ENCODE measurements at regions not wholly inside any gene's neighbourhood (a gene's known extent, or its start where the extent isn't known, plus 50 kb on each side); places are given as distances from the start of the nearest gene placed in this dataset.
"Not testable (repeated sequence)": the region's sequence is repeated elsewhere in the genome, so short reads cannot be mapped to it uniquely, and the experiment has no call there.

DNA sequence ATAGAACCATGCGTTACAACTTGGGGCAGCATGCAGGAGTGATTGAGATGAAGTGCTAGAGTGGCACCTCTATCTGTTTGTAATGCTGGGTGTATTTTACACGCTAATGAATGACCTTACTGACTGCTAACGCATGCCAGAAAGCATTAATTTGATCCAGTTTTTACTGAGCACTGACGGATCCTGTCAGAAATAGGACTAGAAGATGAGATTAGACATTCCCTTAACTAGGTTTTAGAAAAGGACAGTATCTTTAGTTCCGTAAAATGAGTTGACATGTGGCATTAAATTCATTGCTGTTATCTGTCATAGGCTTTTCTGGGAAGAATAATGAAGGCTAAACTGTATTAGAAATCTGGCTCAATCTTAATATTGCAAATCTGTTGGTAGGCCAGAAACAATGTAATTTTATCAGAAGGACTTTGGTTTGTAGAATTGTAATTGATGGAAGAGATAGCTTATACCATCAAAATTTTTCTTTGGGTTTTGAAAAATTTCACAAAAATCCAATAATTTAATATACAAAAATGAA lies 140.4 kb upstream of the WDFY3 start:
- no peak for DNase-seq

DNA sequence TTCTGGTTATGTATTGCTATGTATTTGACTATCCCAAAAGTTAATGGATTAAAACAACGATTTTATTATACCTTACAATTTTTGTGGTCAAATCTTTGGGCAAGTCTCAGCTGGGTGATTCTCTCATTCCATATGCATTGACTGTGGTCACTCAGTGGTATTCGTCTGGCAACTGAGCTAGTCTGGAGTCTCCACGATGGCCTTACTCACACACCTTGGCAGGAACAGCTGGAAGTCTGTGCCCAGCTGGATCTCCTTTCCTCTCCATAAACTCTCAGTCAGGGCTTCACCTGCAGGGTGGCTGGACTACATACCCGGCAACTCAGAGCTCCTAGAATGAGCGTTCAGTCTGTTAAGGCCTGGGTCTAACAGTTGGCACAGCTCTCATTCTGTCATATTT lies 141.1 kb upstream of the WDFY3 start:
- no peak for DNase-seq

DNA sequence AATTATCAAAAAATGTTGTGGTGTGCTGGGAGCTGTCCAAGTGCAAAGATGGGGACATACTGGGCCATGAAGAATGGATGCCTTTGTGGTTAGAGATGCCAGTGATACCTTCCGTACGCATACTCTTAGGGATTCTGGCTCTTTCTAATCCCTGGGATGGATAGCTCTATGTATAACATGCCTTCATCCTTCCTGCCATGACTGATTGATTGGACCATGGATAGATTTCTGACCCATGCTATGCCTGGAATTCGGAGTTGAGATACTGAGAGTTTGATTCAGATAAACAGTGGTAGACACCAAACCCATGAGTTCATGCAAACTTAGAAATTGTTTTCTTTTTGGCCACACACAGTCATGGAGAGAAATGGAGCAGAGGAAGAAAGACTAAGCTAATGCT lies 147.2 kb upstream of the WDFY3 start:
- DNase-seq, result peak; percentile 74

DNA sequence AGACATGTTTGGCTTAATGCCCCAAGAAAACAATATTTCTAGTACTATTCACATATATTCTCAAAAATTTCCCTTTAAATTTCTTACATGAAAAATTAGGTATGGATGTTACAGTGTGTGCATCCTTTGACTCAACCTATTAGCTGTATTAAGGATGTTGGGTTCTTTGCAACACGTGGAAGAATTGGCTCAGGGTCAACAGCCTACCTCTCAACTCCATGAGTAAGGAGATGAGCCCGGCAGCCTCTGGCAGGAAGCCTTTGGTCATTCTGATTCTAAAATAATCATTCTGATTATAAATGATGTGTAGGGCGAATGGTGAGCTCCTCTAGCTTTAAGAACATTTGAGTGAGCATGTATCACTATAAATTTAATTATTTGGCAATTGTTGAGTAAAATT lies 148.0 kb upstream of the WDFY3 start:
- no peak for DNase-seq

DNA sequence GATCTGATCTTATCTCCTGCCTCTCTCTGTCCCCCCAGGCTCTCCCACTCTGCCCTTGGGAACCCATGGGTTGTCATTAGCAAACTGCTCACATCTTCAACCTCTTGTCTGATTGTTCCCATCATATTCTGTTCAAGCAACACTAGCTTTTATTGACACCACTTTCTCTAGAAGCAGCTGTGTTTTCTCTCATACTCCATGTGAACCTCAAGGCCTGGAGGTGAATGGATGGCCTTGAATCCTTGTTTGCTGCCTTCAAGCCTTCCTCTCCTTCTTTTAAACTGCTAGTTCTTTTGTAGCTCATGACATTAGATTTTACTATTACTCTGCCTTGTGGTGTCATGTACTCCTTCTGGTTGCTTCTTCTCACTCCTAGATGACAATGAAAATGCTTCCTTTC lies 149.5 kb upstream of the WDFY3 start:
- no peak for DNase-seq

DNA sequence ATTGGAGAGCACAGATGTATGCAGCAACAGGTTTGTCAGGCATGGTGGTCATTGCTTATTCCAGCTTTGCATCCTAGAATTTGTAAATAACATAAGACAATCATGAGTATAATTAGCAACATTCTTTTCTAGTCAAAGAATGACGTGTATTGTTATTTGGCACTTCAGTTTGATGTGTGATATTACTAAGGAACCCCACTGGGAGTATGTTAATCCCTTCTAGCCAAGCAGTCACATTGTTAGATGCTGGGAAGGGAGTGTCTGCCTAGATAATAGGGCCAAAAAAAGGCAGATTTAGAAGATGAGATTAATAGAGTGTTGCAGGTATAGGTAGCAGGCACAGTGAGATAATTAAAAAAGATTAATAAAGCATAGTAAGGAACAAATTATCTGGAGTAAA lies 159.2 kb upstream of the WDFY3 start:
- no peak for DNase-seq

DNA sequence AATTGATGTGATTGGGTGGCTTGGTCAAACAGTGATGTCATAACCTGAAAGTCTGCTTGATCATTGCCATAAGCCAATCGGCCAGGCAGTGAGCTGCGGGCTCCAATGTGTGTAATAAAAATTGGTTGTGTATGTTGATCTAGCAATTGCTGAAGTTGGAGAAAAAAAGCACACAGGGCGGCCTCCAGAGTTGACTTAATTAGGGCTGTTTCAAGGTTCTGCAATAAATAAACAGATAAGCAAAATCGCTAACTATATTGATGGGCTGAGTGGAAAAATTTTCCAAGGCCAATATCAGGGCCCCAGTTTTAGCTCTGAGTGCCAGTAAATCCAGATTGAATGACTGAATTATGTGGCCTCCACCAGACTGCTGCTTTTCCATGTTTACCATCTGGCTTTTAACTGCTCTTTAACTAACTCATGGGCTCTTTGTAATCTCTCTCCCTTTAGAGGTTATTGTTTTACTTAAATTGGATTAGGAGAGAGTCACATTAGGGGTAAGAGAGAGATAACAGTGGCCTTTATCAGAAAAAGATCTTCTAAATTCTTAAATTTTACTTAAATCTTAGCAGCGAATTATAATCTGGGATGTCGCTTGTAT lies 160.6 kb upstream of the WDFY3 start:
- no peak for DNase-seq

DNA sequence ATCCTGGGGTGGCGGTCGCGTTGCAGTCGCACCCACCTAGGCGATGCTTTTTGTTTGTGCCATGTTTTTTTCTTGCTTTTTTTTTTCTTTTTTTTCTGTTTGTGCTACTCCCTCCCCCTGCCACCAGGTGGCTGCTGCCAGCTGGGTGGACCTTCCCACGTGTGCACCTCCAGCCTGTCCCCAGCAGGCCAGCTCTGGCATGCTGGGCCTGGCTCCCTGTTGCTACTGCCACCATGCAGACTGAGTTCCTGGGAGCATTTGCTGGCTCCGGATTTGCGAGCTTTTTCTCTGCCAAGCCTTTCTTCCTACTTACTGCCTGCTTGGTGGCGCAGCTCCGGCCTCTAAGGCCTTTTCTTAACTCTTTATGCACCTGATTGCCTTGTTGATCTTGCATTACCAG lies 161.2 kb upstream of the WDFY3 start:
- peak; percentile 25 for DNase-seq

DNA sequence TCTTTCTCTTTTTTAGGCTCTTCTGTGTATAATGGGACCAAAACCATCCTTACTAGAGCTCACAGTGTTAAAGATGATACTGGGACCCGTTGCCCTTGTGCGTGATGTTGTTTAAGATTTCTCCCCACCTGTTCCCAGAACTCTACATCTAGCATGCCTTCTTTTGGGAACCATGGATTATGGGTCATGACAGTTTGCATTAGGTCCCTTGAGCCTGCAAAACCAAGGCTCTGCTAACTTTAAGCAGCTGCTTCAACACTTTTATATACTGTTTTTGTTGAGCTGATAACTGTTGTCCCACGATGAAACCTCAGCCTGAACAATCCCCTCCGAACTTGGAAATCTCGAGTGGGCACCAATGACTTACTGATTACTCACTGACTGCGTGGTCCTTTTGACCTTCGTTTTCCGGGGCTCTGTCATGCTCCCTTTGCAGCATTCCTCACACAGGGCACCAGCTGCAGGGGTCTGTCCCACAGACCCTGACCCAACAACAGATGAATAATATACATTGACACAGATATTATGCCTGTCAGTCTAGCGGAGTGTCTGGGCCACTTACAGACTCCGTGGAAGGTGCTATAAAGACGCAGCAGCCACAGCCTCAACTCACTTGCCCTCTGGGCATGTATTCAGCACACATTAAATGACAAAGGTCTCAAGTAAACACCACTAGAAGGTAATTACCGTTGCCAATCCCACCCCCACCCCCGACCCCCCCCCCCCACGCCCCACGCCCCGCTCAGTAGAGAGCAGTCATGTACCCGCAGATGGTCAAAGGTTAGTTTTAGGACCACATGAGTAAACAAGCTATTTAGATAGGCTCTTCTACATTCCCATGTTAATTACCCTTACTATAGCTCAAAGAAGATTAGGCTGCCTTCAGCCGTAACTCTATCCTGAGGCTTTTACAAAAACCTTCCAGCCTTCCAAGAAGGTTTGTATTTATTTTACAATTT lies 162.0 kb upstream of the WDFY3 start:
- no peak for DNase-seq

DNA sequence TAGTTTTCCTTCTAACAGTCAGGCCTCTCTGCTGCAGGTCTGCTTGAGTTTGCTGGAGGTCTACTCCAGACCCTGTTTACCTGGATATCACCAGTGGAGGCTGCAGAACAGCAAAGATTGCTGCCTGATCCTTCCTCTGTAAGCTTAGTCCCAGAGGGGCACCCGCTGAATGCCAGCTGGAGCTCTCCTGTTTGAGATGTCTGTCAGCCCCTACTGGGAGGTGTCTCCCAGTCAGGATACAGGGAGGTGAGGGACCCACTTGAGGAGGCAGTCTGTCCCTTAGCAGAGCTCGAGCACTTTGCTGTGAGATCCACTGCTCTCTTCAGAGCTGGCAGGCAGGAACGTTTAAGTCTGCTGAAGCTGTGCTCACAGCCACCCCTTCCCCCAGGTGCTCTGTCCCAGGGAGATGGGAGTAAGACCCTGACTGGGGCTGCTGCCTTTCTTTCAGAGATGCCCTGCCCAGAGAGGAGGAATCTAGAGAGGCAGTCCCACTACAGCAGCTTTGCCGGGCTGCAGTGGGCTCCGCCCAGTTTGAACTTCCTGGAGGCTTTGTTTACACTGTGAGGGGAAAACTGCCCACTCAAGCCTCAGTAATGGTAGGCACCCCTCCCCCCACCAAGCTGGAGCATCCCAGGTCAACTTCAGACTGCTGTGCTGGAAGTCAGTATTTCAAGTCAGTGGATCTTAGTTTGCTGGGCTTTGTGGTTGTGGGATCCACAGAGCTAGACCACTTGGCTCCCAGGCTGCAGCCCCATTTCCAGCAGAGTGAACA lies 163.1 kb upstream of the WDFY3 start:
- not testable (repeated sequence) for DNase-seq

DNA sequence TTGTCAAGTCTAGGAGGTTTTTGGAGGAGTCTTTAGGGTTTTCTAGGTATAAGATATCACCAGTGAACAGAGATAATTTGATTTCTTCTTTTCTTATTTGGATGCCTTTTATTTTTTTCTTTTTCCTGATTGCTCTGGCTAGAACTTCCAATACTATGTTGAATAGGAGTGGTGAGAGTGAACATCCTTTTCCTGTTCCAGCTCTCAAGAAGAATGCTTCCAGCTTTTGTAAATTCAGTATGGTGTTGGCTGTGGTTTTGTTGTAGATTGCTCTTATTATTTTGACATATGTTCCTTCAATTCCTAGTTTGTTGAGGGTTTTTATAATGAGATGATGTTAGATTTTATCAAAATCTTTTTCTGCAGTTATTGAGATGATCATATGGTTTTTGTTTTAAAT lies 165.6 kb upstream of the WDFY3 start:
- DNase-seq, result no peak

DNA sequence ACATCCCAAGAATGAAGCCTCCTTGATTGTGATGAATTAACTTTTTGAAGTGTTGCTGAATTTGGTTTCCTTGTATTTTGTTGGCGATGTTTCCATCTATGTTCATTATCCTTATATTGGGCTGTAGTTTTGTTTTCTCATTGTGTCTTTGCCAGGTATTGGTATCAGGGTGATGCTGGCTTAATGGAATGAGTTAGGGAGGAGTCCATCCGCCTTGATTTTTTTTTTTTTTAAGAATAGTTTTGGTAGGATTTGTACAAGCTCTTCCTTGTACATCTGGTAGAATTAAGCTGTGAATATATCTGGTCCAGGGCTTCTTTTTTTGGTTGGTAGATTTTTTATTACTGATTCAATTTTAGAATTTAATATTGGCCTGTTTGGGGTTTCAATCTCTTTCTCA lies 166.1 kb upstream of the WDFY3 start:
- no peak for DNase-seq

DNA sequence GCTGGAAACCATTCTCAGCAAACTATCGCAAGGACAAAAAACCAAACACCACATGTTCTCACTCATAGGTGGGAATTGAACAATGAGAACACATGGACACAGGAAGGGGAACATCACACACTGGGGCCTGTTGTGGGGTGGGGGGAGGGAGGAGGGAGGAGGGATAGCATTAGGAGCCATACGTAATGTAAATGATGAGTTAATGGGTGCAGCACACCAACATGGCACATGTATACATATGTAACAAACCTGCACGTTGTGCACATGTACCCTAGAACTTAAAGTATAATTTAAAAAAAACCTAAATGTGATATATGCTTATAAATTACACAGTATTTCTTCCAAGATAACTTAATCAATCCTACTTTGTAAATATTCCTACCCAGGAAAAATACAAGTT lies 173.3 kb upstream of the WDFY3 start:
- not testable (repeated sequence) for DNase-seq

DNA sequence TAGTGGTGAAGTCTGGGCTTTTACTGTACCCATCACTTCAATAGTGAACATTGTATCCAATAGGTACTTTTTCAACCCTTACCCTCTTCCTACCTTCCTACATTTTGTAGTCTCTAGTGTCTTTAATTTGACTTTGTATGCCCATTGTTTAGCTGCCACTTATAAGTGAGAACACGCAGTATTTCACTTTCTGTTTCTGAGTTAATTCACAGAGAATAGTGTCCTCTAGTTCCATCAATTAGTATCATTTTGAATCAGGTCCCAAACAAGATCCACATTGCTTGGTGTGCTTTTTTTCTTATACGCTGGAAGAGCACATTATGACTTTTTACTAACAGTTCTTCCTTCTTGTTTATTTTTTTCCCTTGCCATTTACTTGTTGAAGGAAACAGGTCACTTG lies 176.0 kb upstream of the WDFY3 start:
- no peak for DNase-seq

DNA sequence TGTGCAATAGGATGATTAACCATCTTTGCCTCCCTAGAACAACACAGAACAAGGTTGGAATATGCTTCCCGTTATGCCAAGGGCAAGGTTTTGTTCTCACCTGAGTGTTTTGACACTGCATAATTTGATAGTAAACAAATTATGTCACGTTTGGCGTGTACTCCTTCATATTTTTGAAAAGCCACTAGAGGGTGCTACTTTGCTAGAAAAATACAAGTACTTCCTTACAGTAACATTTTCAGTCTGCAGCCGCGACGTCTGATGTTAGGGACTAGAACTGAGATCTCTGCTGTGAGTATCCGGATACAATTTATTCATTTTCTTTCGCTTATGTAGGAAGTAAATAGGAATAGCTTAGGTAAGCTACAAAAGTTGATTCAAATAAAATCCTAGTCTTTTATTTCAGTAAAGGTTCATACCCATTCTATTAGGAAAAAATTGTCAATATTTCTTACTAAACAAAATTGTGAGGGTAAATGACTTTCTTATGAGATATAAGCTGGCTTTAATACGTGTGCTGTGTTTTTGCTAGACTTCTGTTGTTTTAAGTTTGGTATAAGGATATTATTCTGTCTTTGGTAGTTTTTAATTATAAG lies 181.1 kb upstream of the WDFY3 start:
- DNase-seq, result peak; percentile 65

DNA sequence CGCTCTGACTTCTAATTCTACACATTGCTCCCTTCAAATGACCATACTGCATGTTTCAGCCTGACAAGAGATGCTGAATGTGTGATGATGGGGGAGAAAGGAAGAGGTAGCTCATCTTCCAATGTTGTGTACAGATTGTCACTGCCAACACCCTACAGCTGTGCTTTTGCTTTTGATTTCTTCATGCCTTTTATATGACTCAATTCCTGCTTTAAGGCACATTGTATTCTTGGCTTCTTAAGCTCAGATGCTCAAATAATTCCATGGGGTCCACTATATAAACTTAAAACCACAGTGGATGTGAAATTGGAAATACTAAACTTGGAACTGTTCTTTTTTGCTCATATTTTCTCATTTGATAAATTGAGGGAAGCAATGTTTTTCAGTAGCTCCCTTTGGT lies 183.2 kb upstream of the WDFY3 start:
- DNase-seq, result peak; percentile 38

DNA sequence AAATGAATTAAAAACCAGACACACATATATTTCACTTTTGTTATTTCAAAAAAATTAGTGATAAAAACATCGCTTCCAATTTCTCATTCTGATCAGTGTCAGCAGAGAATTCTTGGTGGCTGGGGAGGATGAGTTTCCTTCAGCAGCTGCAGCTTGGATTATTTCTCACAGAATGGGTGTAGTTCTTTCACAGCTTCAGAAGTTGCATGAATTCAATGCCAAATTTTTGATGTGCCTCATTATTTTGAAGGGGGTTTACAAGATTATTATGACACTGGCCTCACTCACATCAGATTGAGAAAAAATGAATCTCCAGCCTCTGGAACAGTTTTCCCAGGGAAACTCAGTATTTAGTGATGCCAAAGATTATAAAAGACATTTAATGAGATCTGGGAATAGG lies 184.9 kb upstream of the WDFY3 start:
- DNase-seq, result no peak

DNA sequence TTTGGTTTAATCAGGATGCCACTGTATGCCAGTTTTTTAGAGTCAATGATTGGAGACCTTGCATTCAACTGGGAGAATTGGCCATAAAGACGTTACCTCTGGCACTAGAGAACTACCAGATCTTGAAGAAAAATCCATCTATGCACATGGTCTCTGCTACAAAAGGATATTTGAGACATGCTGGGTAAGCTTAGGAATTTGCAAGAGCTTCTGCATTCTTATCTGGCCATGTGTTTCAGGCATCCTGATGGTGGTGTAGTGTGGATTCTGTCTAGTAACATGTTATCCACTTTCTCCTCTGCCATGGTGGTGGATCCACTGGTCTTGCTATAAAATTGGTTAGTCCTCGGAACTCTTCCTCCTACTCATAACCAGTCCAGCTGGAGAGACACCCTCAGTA lies 185.3 kb upstream of the WDFY3 start:
- DNase-seq, result no peak

DNA sequence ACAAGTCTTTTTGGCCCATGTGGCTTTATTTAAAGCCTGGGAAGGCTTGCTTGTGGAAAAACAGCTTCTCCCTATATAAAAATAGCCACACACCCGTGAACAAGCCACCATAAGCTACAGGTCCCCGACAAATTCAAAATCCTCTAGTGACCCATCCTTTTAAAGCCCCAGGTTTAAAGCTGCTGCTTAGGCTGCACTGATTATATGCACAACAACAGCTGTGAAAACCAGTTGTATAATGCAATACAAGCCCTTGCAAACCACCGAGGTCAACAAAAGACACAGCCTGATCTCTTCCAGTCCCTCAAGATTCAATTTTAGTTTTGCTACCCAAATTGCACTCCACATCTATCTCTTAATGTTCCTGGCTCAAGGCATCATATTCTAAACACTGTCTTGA lies 186.0 kb upstream of the WDFY3 start:
- no peak for DNase-seq

DNA sequence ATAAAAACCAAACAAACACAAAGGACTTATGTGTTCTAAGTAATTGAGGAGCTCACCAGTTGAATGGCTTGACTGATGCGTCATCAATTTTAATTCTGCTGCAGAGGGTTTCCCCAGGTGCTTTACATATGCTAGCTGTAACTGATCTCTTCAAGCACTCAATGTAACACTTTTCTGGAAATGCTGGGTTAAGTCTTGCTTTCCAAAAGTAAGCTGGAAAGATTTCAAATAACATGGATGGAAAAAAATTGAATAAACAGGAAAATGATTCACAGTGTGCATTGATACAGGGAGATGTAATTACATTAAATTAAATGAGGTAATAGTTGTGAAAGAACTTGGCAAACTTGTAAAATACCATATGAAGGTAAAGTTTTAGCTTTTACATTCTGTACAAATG lies 186.7 kb upstream of the WDFY3 start:
- DNase-seq, result peak; percentile 8

DNA sequence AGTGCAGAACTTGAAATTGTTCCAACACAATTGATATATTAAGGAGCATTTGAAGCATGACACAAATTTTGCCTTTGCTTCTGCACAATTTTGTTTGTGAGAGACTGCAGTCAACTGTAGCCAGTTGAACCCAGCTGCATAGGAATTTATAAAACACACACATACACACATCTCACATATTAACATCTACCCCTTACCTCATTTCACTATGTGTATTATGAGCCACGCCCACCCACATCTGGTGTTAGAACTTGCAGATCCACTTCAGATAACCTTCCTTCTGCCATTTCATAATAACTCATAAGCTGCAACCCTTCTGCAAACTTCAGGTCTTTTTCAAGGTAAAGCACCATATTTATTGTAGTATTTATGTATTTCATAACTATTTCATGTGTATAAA lies 188.1 kb upstream of the WDFY3 start:
- DNase-seq, result no peak

DNA sequence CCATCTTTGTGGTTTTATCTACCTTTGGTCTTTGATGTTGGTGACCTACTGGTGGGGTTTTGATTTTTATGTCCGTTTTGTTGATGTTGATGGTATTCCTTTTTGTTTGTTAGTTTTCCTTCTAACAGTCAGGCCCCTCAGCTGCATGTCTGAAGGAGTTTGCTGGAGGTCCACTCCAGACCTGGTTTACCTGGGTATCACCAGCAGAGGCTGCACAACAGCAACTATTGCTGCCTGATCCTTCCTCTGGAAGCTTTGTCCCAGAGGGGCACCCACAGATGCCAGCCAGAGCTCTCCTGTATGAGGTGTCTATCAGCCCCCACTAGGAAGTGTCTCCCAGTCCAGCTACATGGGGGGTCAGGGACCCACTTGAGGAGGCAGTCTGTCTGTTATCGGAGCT lies 199.3 kb upstream of the WDFY3 start:
- DNase-seq, result no peak

DNA sequence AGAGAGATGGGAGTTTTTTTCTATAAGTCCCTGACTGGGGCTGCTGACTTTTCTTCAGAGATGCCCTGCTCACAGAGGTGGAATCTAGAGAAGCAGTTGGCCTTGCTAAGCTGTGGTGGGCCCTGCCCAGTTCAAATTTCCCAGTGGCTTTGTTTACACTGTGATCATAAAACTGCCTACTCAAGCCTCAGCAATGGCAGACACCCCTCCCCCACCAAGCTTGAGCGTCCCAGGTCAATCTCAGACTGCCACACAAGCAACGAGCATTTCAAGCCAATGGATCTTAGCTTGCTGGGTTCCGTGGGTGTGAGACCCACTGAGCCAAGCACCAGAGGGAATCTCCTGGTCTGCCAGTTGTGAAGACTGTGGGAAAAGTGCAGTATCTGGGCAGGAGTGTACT lies 199.8 kb upstream of the WDFY3 start:
- no peak for DNase-seq
